Pancreas (tissue), 10 donors: ENCODE measurements at regions not wholly inside any gene's neighbourhood (a gene's known extent, or its start where the extent isn't known, plus 50 kb on each side); places are given as distances from the start of the nearest gene placed in this dataset.
"Not testable (repeated sequence)": the region's sequence is repeated elsewhere in the genome, so short reads cannot be mapped to it uniquely, and the experiment has no call there.

Experiments
- ATAC-seq, 4 donors: fragments of 200-7000 bp; cut with Tn5 transposase; one replicate each; pipeline versions ENCODE4 v1.8.0 to v1.9.1; 2020; ENCODE audit warnings: mild to moderate bottlenecking in 4 of 4, moderate library complexity in 4 of 4
- DNase-seq, 6 donors: peaks; one replicate each; pipeline ENCODE4 v3.0.0-alpha.2; 2020
- FAIRE-seq: peaks from 2 replicates; lab custom pipeline; 2012; peaks lifted over from hg19 to GRCh38; lab: Jason Lieb, UNC
- H3K27ac ChIP-seq, 4 donors: fragments of 200-600 bp; sonication (generic); 1 replicate in 3 of 4; 2 replicates in 1 of 4; pipeline versions ENCODE4 v1.5.0 to v1.8.0; 2020
- H3K27me3 ChIP-seq, 4 donors: fragments of 200-600 bp; one replicate each; pipeline ENCODE4 v1.8.0; 2021
- H3K36me3 ChIP-seq, 3 donors: fragments of 200-600 bp; sonication (generic) in 1 of 3; one replicate each; pipeline versions ENCODE4 v1.5.0 to v1.8.0; 2020 to 2021
- H3K4me1 ChIP-seq, 3 donors: fragments of 200-600 bp; one replicate each; pipeline ENCODE4 v1.8.0; 2021
- H3K4me3 ChIP-seq, 4 donors: fragments of 200-600 bp; sonication (generic) in 2 of 4; one replicate each; pipeline versions ENCODE4 v1.5.0 to v1.8.0; 2020 to 2021
- H3K9me3 ChIP-seq, 4 donors: fragments of 200-600 bp; one replicate each; pipeline ENCODE4 v1.8.0; 2021
- CTCF ChIP-seq, 4 donors: fragments of 200-600 bp; sonication (generic) in 3 of 4; IDR thresholded peaks; one replicate each; pipeline versions ENCODE4 v1.5.0 to v1.8.0; 2021; ENCODE audit warnings: antibody characterized with exemption in 4 of 4
- WGBS, 2 donors: extraction: QIAGEN DNeasy Blood & Tissue Kit; methylation state at CpG; one replicate each; pipeline ENCODE4 v1.1.7; 2013; 5-methylcytosine and 5-hydroxymethylcytosine counted together
- intact Hi-C, 3 donors: fragments of 100-400 bp; cut with DNase I; formaldehyde crosslinking; loops; one replicate each; pipeline versions ENCODE4 v1.11.1 to v1.14.2; 2022
- donor health status: healthy with polysubstance abuse.
- donor health status: DM: no; HTN: no; CAD: no; lungs with moderate emphysema.
- donor health status: DM: no; HTN: no; CAD: no.
- donor health status: control.
- donor health status: control.
- donor health status: Bipolar disorder and iron deficiency.
- donor health status: DM: yes; HTN: yes; CAD: no.
- donor health status: DM: no; HTN: no; CAD: no.
- donor health status: DM: no; HTN: no; CAD: no.
- donor health status: DM: yes; HTN: yes; CAD: no.

GRCh38 chr13:54799621-54800226, 1771.1 kb downstream of the OLFM4 start:
- intact Hi-C loops: no loop called here
- no peak for FAIRE-seq
- Histone ChIP-seq H3K27ac (no peak overlapping the region), H3K27me3 (no peaks in the 10 kb centered on the region), H3K36me3 (no peaks in the 10 kb centered on the region), H3K4me1 (no peaks in the 10 kb centered on the region), H3K9me3 (no peaks in the 10 kb centered on the region), H3K4me3 (no peak overlapping the region)
- peak in 2 of 6 donors; percentile 6 to 60 for DNase-seq
- ATAC-seq: no peak
- 89 to 93% methylated on average over 31 to 37 of the region's 37 CpGs for WGBS, 2 donors
- no peak for TF ChIP-seq CTCF (IDR thresholded peaks at IDR 0.05)

DNA sequence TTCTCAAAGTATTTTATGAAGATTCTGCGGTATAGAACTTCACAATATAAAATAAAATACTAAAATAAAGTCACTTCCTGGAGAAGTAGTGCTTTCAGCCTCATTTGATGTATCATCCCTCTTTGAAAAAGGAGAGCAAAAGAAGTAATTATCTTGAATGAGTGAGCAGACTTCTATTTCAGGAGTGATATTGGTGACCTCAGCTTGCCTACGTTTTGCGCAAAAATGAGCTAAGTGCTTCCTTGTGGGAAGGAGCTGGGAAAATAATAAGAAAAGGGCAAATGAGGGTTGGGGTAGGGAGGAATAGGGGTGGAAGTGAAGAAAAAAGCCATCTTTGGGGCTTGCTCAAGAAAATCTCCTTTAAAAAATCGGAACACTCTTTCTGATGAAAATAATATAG, 1773.6 kb downstream of the OLFM4 start:
- TF ChIP-seq CTCF (IDR thresholded peaks at IDR 0.05): no peak
- Histone ChIP-seq H3K27ac (no peak overlapping the region), H3K4me3 (no peak overlapping the region), H3K27me3 (no peaks in the 10 kb centered on the region), H3K4me1 (no peaks in the 10 kb centered on the region), H3K9me3 (no peaks in the 10 kb centered on the region), H3K36me3 (no peaks in the 10 kb centered on the region)
- DNase-seq: no peak
- 77 to 80% methylated on average over 4 of the region's 4 CpGs for WGBS, 2 donors
- no peak for FAIRE-seq
- intact Hi-C loops: no loop called here
- ATAC-seq: no peak

DNA sequence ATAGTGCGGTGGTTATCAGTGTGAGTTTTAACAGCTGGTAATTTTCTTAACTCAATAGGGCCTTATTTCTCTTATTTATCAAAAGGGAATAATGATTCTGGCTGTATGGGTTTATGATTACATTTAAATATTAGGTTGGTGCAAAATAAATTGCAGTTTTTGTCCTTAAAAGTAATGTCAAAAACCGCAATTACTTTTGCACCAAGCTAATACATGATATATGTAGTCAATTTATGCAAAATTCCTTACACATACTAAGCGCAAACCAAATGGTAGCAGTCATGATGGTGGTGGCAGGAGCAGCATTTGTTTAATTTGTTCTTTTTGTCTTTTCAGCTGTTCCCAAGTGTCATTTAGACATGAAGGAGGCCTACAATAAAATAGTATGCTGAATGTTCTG, 1777.1 kb downstream of the OLFM4 start:
- Histone ChIP-seq H3K27me3 (no peaks in the 10 kb centered on the region), H3K4me3 (no peak overlapping the region), H3K36me3 (no peaks in the 10 kb centered on the region), H3K4me1 (no peaks in the 10 kb centered on the region), H3K27ac (no peak overlapping the region), H3K9me3 (no peaks in the 10 kb centered on the region)
- no peak for ATAC-seq
- no peak for FAIRE-seq
- 62 to 64% methylated on average over 3 of the region's 3 CpGs for WGBS, 2 donors
- DNase-seq: no peak
- no peak for TF ChIP-seq CTCF (IDR thresholded peaks at IDR 0.05)
- intact Hi-C loops: no loop called here

DNA sequence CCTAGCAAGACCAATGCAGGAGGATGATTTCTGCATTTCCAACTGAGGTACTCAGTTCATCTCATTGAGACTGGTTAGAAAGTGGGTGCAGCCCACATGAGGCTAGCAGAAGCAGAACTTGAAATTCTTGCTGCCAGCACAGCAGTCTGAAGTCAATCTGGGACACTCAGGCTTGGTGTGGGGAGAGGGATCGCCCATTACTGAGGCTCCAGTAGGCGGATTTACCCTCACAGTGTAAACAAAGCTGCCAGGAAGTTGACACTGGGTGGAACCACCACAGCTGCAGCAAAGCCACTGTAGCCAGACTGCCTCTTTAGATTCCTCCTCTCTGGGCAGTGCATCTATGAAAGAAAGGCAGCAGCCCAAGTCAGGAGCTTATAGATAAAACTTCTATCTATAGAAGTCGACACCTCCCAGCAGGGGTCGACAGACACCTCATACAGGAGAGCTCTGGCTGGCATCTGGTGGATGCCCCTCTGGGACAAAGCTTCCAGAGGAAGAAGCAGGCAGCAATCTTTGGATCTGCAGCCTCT, 1793.4 kb downstream of the OLFM4 start:
- H3K27ac ChIP-seq, FAIRE-seq, H3K27me3 ChIP-seq, intact Hi-C loops, DNase-seq, ATAC-seq, H3K4me3 ChIP-seq, H3K36me3 ChIP-seq, H3K4me1 ChIP-seq, H3K9me3 ChIP-seq: not testable (repeated sequence)
- 29 to 39% methylated on average over 4 of the region's 4 CpGs for whole genome bisulfite sequencing, 2 donors

GRCh38 chr13:54829391-54830068, 1800.9 kb downstream of the OLFM4 start:
- WGBS, 2 donors: 88 to 94% methylated on average over 24 to 28 of the region's 28 CpGs
- H3K27me3 ChIP-seq, FAIRE-seq, H3K27ac ChIP-seq, H3K36me3 ChIP-seq, H3K4me1 ChIP-seq, intact Hi-C loops, H3K4me3 ChIP-seq, H3K9me3 ChIP-seq, ATAC-seq: not testable (repeated sequence)
- DNase-seq: peak in 1 of 6 donors; percentile 47

DNA sequence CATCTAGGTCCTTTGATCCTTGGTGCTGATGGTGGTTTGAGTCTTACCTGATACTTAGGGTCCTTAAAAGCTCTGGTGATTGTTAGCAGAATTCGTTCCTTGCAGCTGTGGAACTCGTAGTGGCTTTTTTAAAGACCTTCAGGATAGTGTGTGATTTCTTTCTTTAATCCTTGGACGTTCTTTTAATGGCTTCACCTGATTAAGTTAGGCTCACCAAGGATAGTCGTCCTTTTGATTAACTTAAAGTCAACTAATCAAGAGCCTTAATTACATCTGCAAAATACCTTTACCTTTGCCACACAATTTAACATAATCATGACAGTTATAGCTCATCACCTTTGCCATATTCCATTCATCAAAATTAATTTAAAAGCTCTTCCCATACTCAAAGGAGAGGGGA, 1807.7 kb downstream of the OLFM4 start:
- Histone ChIP-seq H3K27ac (no peak overlapping the region), H3K36me3 (no peaks in the 10 kb centered on the region), H3K9me3 (no peaks in the 10 kb centered on the region), H3K27me3 (no peaks in the 10 kb centered on the region), H3K4me1 (no peaks in the 10 kb centered on the region), H3K4me3 (no peak overlapping the region)
- WGBS, 2 donors: 50 to 61% methylated on average over 4 of the region's 4 CpGs
- intact Hi-C loops: no loop called here
- no peak for TF ChIP-seq CTCF (IDR thresholded peaks at IDR 0.05)
- DNase-seq: no peak
- ATAC-seq: no peak
- FAIRE-seq: no peak
